ENCODE measurements at regions not wholly inside any gene's neighbourhood (a gene's known extent, or its start where the extent isn't known, plus 50 kb on each side); places are given as distances from the start of the nearest gene placed in this dataset.

- Histone ChIP-seq H3K36me3 (ENCODE audit: control insufficient read depth in 1 of 2, insufficient read depth in 2 of 2, low read length in 2 of 2) (no peaks in the 10 kb centered on the region), H4K20me1 (ENCODE audit: insufficient read depth) (no peaks in the 10 kb centered on the region), H3K79me2 (ENCODE audit: insufficient read depth, low read length) (no peaks in the 10 kb centered on the region), H3K4me2 (ENCODE audit: low read length) (no peak overlapping the region), H3K9ac (ENCODE audit: low read length) (no peak overlapping the region), H3K9me3 (ENCODE audit: control insufficient read depth in 1 of 2, insufficient read depth in 1 of 2, low read depth in 1 of 2, low read length in 2 of 2) (peaks cover 0 to 3% of the 10 kb centered on the region in 2 experiments; a peak in 2 of 4 replicates), H3K4me3 (replicated peaks in 1 of 2; ENCODE audit: low read depth in 1 of 2, low read length in 2 of 2) (no peak overlapping the region), H3K27me3 (ENCODE audit: insufficient read depth, low read length) (no peaks in the 10 kb centered on the region), H3K27ac (ENCODE audit: low read depth, low read length) (no peak overlapping the region), H3K4me1 (ENCODE audit: control insufficient read depth in 1 of 2, insufficient read depth in 2 of 2, low read length in 2 of 2) (no peaks in the 10 kb centered on the region), H3K9me2 (ENCODE audit: insufficient read depth) (no peaks in the 10 kb centered on the region), H2AFZ (ENCODE audit: low read depth, low read length, poor library complexity, severe bottlenecking) (no peak overlapping the region)
- RAD21 ChIA-PET (ENCODE audit: low non-redundant PET in 1 of 2, low total read pairs in 2 of 2, uncharacterized antibody in 2 of 2, unreplicated experiment in 2 of 2), result no interaction called here
- DNase-seq (ENCODE audit: low read depth, low spot score) (no peak), ATAC-seq (no peak)
- intact Hi-C loops (cut with micrococcal nuclease), result no loop called here
- CTCF ChIA-PET, result no interaction called here
- TF ChIP-seq EZH2phosphoT487 (IDR thresholded peaks at IDR 0.05; ENCODE audit: borderline replicate concordance) (no peak), RAD21 (IDR thresholded peaks at IDR 0.05; ENCODE audit: low read depth) (no peak), YY1 (IDR thresholded peaks at IDR 0.05; ENCODE audit: extremely low read depth, insufficient replicate concordance, low read depth, low read length) (no peak), JUND (IDR thresholded peaks at IDR 0.05) (no peak), CEBPB (IDR thresholded peaks at IDR 0.05; ENCODE audit: low read depth) (no peak), ZFX (IDR thresholded peaks at IDR 0.05) (no peak), SIN3A (IDR thresholded peaks at IDR 0.05; ENCODE audit: low read depth) (no peak), SP1 (IDR thresholded peaks at IDR 0.05; ENCODE audit: low read depth) (no peak), MAX (IDR thresholded peaks at IDR 0.05) (no peak), ATF3 (IDR thresholded peaks at IDR 0.05) (no peak), CBX3 (IDR thresholded peaks at IDR 0.05; ENCODE audit: low read depth) (no peak), ZNF274 (IDR thresholded peaks at IDR 0.05; ENCODE audit: low read depth, low read length) (no peak), FOSL1 (IDR thresholded peaks at IDR 0.05; ENCODE audit: low read depth) (no peak), EZH2 (IDR thresholded peaks at IDR 0.05) (no peak), TCF7L2 (IDR thresholded peaks at IDR 0.05; ENCODE audit: borderline replicate concordance, extremely low read depth, insufficient read depth, insufficient read length) (no peak)
- TF ChIP-seq, protein P1, sequence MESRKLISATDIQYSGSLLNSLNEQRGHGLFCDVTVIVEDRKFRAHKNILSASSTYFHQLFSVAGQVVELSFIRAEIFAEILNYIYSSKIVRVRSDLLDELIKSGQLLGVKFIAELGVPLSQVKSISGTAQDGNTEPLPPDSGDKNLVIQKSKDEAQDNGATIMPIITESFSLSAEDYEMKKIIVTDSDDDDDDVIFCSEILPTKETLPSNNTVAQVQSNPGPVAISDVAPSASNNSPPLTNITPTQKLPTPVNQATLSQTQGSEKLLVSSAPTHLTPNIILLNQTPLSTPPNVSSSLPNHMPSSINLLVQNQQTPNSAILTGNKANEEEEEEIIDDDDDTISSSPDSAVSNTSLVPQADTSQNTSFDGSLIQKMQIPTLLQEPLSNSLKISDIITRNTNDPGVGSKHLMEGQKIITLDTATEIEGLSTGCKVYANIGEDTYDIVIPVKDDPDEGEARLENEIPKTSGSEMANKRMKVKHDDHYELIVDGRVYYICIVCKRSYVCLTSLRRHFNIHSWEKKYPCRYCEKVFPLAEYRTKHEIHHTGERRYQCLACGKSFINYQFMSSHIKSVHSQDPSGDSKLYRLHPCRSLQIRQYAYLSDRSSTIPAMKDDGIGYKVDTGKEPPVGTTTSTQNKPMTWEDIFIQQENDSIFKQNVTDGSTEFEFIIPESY (IDR thresholded peaks at IDR 0.05; ENCODE audit: extremely low read depth, insufficient replicate concordance, low read length), result no peak
- BruUV-seq (replicated peaks), result no TSS peak
- POLR2A ChIA-PET, result no interaction called here
Observed at GRCh38 chr7:8975681-8976080, 542.3 kb downstream of the NXPH1 start.
